H9 (cell line): ENCODE measurements at regions not wholly inside any gene's neighbourhood (a gene's known extent, or its start where the extent isn't known, plus 50 kb on each side); places are given as distances from the start of the nearest gene placed in this dataset.

Experiments used
- DNase-seq: peaks from one replicate; pipeline ENCODE4 v3.0.0-alpha.2; 2017
- H2AFZ ChIP-seq: one replicate; pipeline ENCODE4 v1.6.1; 2013; ENCODE audit warnings: mild to moderate bottlenecking, low read length, control low read depth, moderate library complexity
- H2AK5ac ChIP-seq: 2 replicates; pipeline ENCODE4 v1.6.1; 2013; ENCODE audit warnings: low read length, control low read depth, mixed read lengths; ENCODE audit not compliant: insufficient read length
- H2BK120ac ChIP-seq: one replicate; pipeline ENCODE4 v1.6.1; 2013; ENCODE audit warnings: low read depth, mild to moderate bottlenecking, low read length, control low read depth, inconsistent platforms; ENCODE audit not compliant: poor library complexity, severe bottlenecking
- H2BK12ac ChIP-seq: 2 replicates; pipeline ENCODE4 v1.6.1; 2013; ENCODE audit warnings: low read length, control low read depth, mixed read lengths, low read depth; ENCODE audit not compliant: insufficient read length
- H2BK15ac ChIP-seq: 2 replicates; pipeline ENCODE4 v1.6.1; 2013; ENCODE audit warnings: low read depth, low read length, control low read depth
- H2BK20ac ChIP-seq: one replicate; pipeline ENCODE4 v1.6.1; 2013; ENCODE audit warnings: low read depth, mild to moderate bottlenecking, low read length, control low read depth, inconsistent platforms; ENCODE audit not compliant: poor library complexity, severe bottlenecking
- H2BK5ac ChIP-seq: 2 replicates; pipeline ENCODE4 v1.6.1; 2013; ENCODE audit warnings: low read length, control low read depth, mixed read lengths; ENCODE audit not compliant: insufficient read length
- H3K14ac ChIP-seq: 2 replicates; pipeline ENCODE4 v1.6.1; 2013; ENCODE audit warnings: low read length, control low read depth; ENCODE audit not compliant: insufficient read depth
- H3K18ac ChIP-seq: 2 replicates; pipeline ENCODE4 v1.6.1; 2013; ENCODE audit warnings: low read depth, mild to moderate bottlenecking, mixed read lengths, low read length, control low read depth; ENCODE audit not compliant: insufficient read length
- H3K23ac ChIP-seq: 2 replicates; pipeline ENCODE4 v1.6.1; 2013; ENCODE audit warnings: low read length, control low read depth, mixed read lengths, low read depth; ENCODE audit not compliant: insufficient read length
- H3K23me2 ChIP-seq: 2 replicates; pipeline ENCODE4 v1.6.1; 2013; ENCODE audit warnings: low read depth, mild to moderate bottlenecking, mixed read lengths, low read length, control low read depth; ENCODE audit not compliant: insufficient read length, poor library complexity, severe bottlenecking
- H3K27ac ChIP-seq: 2 replicates; pipeline ENCODE4 v1.5.1; 2013; ENCODE audit warnings: low read length, control low read depth, mixed read lengths, low read depth; ENCODE audit not compliant: insufficient read length
- H3K27me3 ChIP-seq: 2 replicates; pipeline ENCODE4 v1.6.1; 2013; ENCODE audit warnings: low read length, control low read depth, inconsistent platforms; ENCODE audit not compliant: insufficient read depth
- H3K4ac ChIP-seq: 2 replicates; pipeline ENCODE4 v1.6.1; 2013; ENCODE audit warnings: low read depth, mild to moderate bottlenecking, control low read depth, inconsistent platforms, low read length, moderate library complexity
- H3K4me1 ChIP-seq: 2 replicates; pipeline ENCODE4 v1.6.1; 2013; ENCODE audit warnings: low read length, control low read depth, inconsistent platforms; ENCODE audit not compliant: insufficient read depth
- H3K4me2 ChIP-seq: 2 replicates; pipeline ENCODE4 v1.6.1; 2013; ENCODE audit warnings: low read length, control low read depth, mixed read lengths; ENCODE audit not compliant: insufficient read length, insufficient read depth
- H3K56ac ChIP-seq: 2 replicates; pipeline ENCODE4 v1.6.1; 2013; ENCODE audit warnings: low read depth, mild to moderate bottlenecking, mixed read lengths, low read length, control low read depth; ENCODE audit not compliant: insufficient read length
- H3K79me1 ChIP-seq: 2 replicates; pipeline ENCODE4 v1.6.1; 2013; ENCODE audit warnings: low read depth, mild to moderate bottlenecking, moderate library complexity, low read length, control low read depth, inconsistent platforms; ENCODE audit not compliant: insufficient read depth, poor library complexity, severe bottlenecking
- H3K79me2 ChIP-seq: 2 replicates; pipeline ENCODE4 v1.6.1; 2013; ENCODE audit warnings: low read length, control low read depth, inconsistent platforms; ENCODE audit not compliant: insufficient read depth
- H3K9ac ChIP-seq: 2 replicates; pipeline ENCODE4 v1.6.1; 2013; ENCODE audit warnings: low read length, control low read depth, mixed read lengths; ENCODE audit not compliant: insufficient read length; ENCODE audit errors: extremely low read depth
- H3K9me3 ChIP-seq: one replicate; pipeline ENCODE4 v1.6.1; 2013; ENCODE audit warnings: low read depth, low read length, inconsistent platforms; ENCODE audit not compliant: control insufficient read depth
- H3T11ph ChIP-seq: one replicate; pipeline ENCODE4 v1.6.1; 2013; ENCODE audit warnings: mild to moderate bottlenecking, low read length, control low read depth, inconsistent platforms
- H4K20me1 ChIP-seq: one replicate; pipeline ENCODE4 v1.6.1; 2013; ENCODE audit not compliant: control insufficient read depth, insufficient read length, insufficient read depth
- H4K5ac ChIP-seq: 2 replicates; pipeline ENCODE4 v1.6.1; 2013; ENCODE audit warnings: low read depth, mild to moderate bottlenecking, mixed read lengths, low read length, control low read depth; ENCODE audit not compliant: insufficient read length
- H4K8ac ChIP-seq: replicated peaks from 2 replicates; pipeline ENCODE4 v1.6.1; 2013; ENCODE audit warnings: low read length, control low read depth, mixed read lengths, low read depth; ENCODE audit not compliant: insufficient read length
- H4K91ac ChIP-seq: 2 replicates; pipeline ENCODE4 v1.6.1; 2013; ENCODE audit warnings: low read depth, mild to moderate bottlenecking, moderate library complexity, mixed read lengths, low read length, control low read depth; ENCODE audit not compliant: insufficient read length
- H3K27ac Mint-ChIP-seq, 3 experiments: 2 replicates in 2 of 3; 3 replicates in 1 of 3; pipeline ENCODE4 v1.8.0; 2020 to 2021; ENCODE audit warnings: mixed read lengths in 3 of 3, mild to moderate bottlenecking in 1 of 3, moderate library complexity in 1 of 3
- H3K27me3 Mint-ChIP-seq: 2 replicates; pipeline ENCODE4 v1.8.0; 2021; ENCODE audit warnings: low read depth, mild to moderate bottlenecking, moderate library complexity, mixed read lengths
- H3K36me3 Mint-ChIP-seq, 3 experiments: 2 replicates in 2 of 3; 3 replicates in 1 of 3; pipeline ENCODE4 v1.8.0; 2020 to 2021; ENCODE audit warnings: low read depth in 3 of 3, mixed read lengths in 3 of 3; ENCODE audit not compliant: insufficient read depth in 1 of 3
- H3K4me1 Mint-ChIP-seq, 2 experiments: 2 replicates each; pipeline ENCODE4 v1.8.0; 2020; ENCODE audit warnings: mixed read lengths in 2 of 2
- H3K4me3 Mint-ChIP-seq, 2 experiments: 2 replicates in 1 of 2; 3 replicates in 1 of 2; pipeline ENCODE4 v1.8.0; 2020 to 2021; ENCODE audit warnings: mild to moderate bottlenecking in 2 of 2, mixed read lengths in 2 of 2, moderate library complexity in 1 of 2
- H3K9me3 Mint-ChIP-seq, 2 experiments: 2 replicates in 1 of 2; 3 replicates in 1 of 2; pipeline ENCODE4 v1.8.0; 2020; ENCODE audit warnings: mild to moderate bottlenecking in 2 of 2, mixed read lengths in 2 of 2, moderate library complexity in 1 of 2
- WGBS: extraction: QIAGEN DNeasy Blood & Tissue Kit; methylation state at CpG from one replicate; pipeline ENCODE4 v1.1.7; 2013; ENCODE audit warnings: missing lambda C conversion rate, low lambda C conversion rate, mixed read lengths; ENCODE audit not compliant: insufficient read length; ENCODE audit errors: extremely low coverage; 5-methylcytosine and 5-hydroxymethylcytosine counted together
- TF ChIP-seq, protein P1 (sequence below): fragments of 200-600 bp; sonication (generic); conservative IDR thresholded peaks from 3 replicates; pipeline ENCODE4 v1.8.0; 2021; ENCODE audit warnings: antibody characterized with exemption, mild to moderate bottlenecking

DNA sequence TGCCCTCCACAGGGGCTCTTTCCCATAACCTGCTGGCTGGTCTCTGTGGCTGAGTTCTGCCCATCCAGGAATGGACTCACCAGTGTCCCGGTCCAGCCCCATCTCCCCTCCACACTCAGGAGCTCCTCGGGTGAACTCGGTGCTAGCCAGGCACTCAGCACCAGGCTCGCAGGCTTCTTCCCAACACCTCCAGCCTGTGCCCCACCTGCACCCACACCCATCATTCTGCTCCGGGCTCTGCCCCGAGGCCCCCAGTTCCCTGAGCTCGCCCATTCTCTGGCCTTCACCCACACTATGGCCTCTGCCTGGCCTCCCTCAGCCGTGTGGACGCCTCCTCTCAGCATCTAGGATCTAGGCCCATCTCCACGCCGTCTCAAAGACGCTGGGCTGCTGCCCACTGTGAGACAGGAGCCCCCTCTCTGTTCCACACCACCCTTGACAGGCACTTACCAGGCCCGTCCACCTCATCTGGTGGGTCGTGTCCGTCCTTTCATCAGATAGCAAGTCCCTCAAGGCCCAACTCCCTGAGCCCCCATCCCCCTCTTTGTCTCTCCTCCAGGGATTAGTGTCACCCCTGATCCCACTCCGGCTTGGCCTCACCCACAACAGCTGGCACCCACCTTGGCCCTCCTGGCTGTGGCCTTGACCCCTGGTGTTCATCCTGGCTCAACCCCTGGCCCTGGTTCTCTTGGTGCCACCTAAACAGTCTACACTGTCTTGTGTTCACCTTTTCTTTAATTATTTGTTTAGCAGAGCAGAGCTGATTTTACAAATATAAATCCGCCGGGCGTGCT is 76.0 kb upstream of the FAM20C start:
- H3K9ac ChIP-seq = no peak overlapping the region
- H3K79me1 ChIP-seq = no peaks in the 10 kb centered on the region
- Mint-ChIP-seq H3K36me3 (peaks cover 13 to 28% (median 18%) of the 10 kb centered on the region in 3 experiments), H3K4me1 (peaks cover 18 to 29% of the 10 kb centered on the region in 2 experiments), H3K27ac (no peak overlapping the region; a peak in 2 of 7 replicates), H3K27me3 (peaks cover 10% of the 10 kb centered on the region), H3K4me3 (no peak overlapping the region; a peak in 1 of 5 replicates), H3K9me3 (peaks cover 22 to 35% of the 10 kb centered on the region in 2 experiments)
- no peak overlapping the region for H2BK20ac ChIP-seq
- H3K23ac ChIP-seq = no peak overlapping the region
- no peak for DNase-seq
- H3K27ac ChIP-seq = no peak overlapping the region
- no peak overlapping the region; the same call in 1 of the 2 replicates for H3K14ac ChIP-seq
- no peaks in the 10 kb centered on the region for H3K79me2 ChIP-seq
- H3K27me3 ChIP-seq = no peaks in the 10 kb centered on the region
- peaks cover 5% of the 10 kb centered on the region for H3K9me3 ChIP-seq
- no peak overlapping the region for H3T11ph ChIP-seq
- H2BK12ac ChIP-seq = no peak overlapping the region
- TF ChIP-seq, protein P1, sequence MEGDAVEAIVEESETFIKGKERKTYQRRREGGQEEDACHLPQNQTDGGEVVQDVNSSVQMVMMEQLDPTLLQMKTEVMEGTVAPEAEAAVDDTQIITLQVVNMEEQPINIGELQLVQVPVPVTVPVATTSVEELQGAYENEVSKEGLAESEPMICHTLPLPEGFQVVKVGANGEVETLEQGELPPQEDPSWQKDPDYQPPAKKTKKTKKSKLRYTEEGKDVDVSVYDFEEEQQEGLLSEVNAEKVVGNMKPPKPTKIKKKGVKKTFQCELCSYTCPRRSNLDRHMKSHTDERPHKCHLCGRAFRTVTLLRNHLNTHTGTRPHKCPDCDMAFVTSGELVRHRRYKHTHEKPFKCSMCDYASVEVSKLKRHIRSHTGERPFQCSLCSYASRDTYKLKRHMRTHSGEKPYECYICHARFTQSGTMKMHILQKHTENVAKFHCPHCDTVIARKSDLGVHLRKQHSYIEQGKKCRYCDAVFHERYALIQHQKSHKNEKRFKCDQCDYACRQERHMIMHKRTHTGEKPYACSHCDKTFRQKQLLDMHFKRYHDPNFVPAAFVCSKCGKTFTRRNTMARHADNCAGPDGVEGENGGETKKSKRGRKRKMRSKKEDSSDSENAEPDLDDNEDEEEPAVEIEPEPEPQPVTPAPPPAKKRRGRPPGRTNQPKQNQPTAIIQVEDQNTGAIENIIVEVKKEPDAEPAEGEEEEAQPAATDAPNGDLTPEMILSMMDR = no peak
- H4K8ac ChIP-seq = no peak overlapping the region
- no peaks in the 10 kb centered on the region for H3K23me2 ChIP-seq
- no peak overlapping the region for H2AK5ac ChIP-seq
- no peak overlapping the region for H4K5ac ChIP-seq
- H3K4ac ChIP-seq = no peak overlapping the region
- no peak overlapping the region for H3K18ac ChIP-seq
- no peak overlapping the region for H2BK5ac ChIP-seq
- no peak overlapping the region for H2BK120ac ChIP-seq
- no peak overlapping the region for H2BK15ac ChIP-seq
- H3K4me1 ChIP-seq = peaks cover 7% of the 10 kb centered on the region; the same call in 1 of the 2 replicates
- no peak overlapping the region for H3K56ac ChIP-seq
- no peak overlapping the region for H4K91ac ChIP-seq
- H4K20me1 ChIP-seq = no peaks in the 10 kb centered on the region
- H3K4me2 ChIP-seq = no peak overlapping the region
- WGBS = no CpG with 5 or more reads among the region's 19 CpGs
- no peak overlapping the region for H2AFZ ChIP-seq
